ENCODE measurements at regions not wholly inside any gene's neighbourhood (a gene's known extent, or its start where the extent isn't known, plus 50 kb on each side); places are given as distances from the start of the nearest gene placed in this dataset.

GRCh38 chr2:16321256-16321655 lies 344.4 kb downstream of the CYRIA start:
- WGBS, 2 donors = 90 to 91% methylated on average over 9 of the region's 9 CpGs
- Histone ChIP-seq H3K4me3 (no peak overlapping the region), H3K9me3 (ENCODE audit: control insufficient read depth in 4 of 4, insufficient read depth in 3 of 4, low read length in 3 of 4) (no peaks in the 10 kb centered on the region), H3K27me3 (ENCODE audit: control insufficient read depth in 3 of 3, insufficient read depth in 3 of 3, low read length in 2 of 3) (no peaks in the 10 kb centered on the region), H3K9ac (ENCODE audit: insufficient read depth in 1 of 2, low read length in 2 of 2) (no peak overlapping the region), H3K27ac (ENCODE audit: low read depth in 1 of 2, low read length in 1 of 2) (no peak overlapping the region), H3K4me1 (ENCODE audit: control insufficient read depth in 5 of 5, insufficient read depth in 5 of 5, low read length in 5 of 5) (peaks cover 0 to 13% (median 0%) of the 10 kb centered on the region in 5 donors), H3K36me3 (ENCODE audit: control insufficient read depth in 4 of 4, insufficient read depth in 4 of 4, low read length in 4 of 4) (no peaks in the 10 kb centered on the region)
- TF ChIP-seq, protein P1, sequence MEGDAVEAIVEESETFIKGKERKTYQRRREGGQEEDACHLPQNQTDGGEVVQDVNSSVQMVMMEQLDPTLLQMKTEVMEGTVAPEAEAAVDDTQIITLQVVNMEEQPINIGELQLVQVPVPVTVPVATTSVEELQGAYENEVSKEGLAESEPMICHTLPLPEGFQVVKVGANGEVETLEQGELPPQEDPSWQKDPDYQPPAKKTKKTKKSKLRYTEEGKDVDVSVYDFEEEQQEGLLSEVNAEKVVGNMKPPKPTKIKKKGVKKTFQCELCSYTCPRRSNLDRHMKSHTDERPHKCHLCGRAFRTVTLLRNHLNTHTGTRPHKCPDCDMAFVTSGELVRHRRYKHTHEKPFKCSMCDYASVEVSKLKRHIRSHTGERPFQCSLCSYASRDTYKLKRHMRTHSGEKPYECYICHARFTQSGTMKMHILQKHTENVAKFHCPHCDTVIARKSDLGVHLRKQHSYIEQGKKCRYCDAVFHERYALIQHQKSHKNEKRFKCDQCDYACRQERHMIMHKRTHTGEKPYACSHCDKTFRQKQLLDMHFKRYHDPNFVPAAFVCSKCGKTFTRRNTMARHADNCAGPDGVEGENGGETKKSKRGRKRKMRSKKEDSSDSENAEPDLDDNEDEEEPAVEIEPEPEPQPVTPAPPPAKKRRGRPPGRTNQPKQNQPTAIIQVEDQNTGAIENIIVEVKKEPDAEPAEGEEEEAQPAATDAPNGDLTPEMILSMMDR (IDR thresholded peaks at IDR 0.05; ENCODE audit: control extremely low read depth, extremely low read depth) = no peak
- DNase-seq = no peak
- ATAC-seq (ENCODE audit: insufficient read depth, low FRiP score) = no peak

- peaks cover 0 to 13% (median 0%) of the 10 kb centered on the region in 5 donors for H3K4me1 ChIP-seq (ENCODE audit: control insufficient read depth in 5 of 5, insufficient read depth in 5 of 5, low read length in 5 of 5)
- H3K9me3 ChIP-seq (ENCODE audit: control insufficient read depth in 4 of 4, insufficient read depth in 3 of 4, low read length in 3 of 4) = no peaks in the 10 kb centered on the region
- H3K4me3 ChIP-seq = no peak overlapping the region
- WGBS, 2 donors = 91 to 93% methylated on average over 11 of the region's 11 CpGs
- no peak for DNase-seq
- TF ChIP-seq, protein P1 (IDR thresholded peaks at IDR 0.05; ENCODE audit: control extremely low read depth, extremely low read depth) = no peak
- no peak overlapping the region for H3K27ac ChIP-seq (ENCODE audit: low read depth in 1 of 2, low read length in 1 of 2)
- no peaks in the 10 kb centered on the region for H3K36me3 ChIP-seq (ENCODE audit: control insufficient read depth in 4 of 4, insufficient read depth in 4 of 4, low read length in 4 of 4)
- ATAC-seq (ENCODE audit: insufficient read depth, low FRiP score) = no peak
- no peaks in the 10 kb centered on the region for H3K27me3 ChIP-seq (ENCODE audit: control insufficient read depth in 3 of 3, insufficient read depth in 3 of 3, low read length in 2 of 3)
- H3K9ac ChIP-seq (ENCODE audit: insufficient read depth in 1 of 2, low read length in 2 of 2) = no peak overlapping the region
Observed at GRCh38 chr2:16320716-16321115, 344.9 kb downstream of the CYRIA start.

- no peak overlapping the region for H3K27ac ChIP-seq (ENCODE audit: low read depth in 1 of 2, low read length in 1 of 2)
- ATAC-seq (ENCODE audit: insufficient read depth, low FRiP score) = no peak
- H3K4me1 ChIP-seq (ENCODE audit: control insufficient read depth in 5 of 5, insufficient read depth in 5 of 5, low read length in 5 of 5) = peaks cover 0 to 13% (median 0%) of the 10 kb centered on the region in 5 donors
- TF ChIP-seq, protein P1 (IDR thresholded peaks at IDR 0.05; ENCODE audit: control extremely low read depth, extremely low read depth) = no peak
- no peaks in the 10 kb centered on the region for H3K9me3 ChIP-seq (ENCODE audit: control insufficient read depth in 4 of 4, insufficient read depth in 3 of 4, low read length in 3 of 4)
- no peaks in the 10 kb centered on the region for H3K27me3 ChIP-seq (ENCODE audit: control insufficient read depth in 3 of 3, insufficient read depth in 3 of 3, low read length in 2 of 3)
- 69 to 78% methylated on average over 12 of the region's 12 CpGs for WGBS, 2 donors
- H3K4me3 ChIP-seq = no peak overlapping the region
- no peak overlapping the region for H3K9ac ChIP-seq (ENCODE audit: insufficient read depth in 1 of 2, low read length in 2 of 2)
- DNase-seq = no peak
- H3K36me3 ChIP-seq (ENCODE audit: control insufficient read depth in 4 of 4, insufficient read depth in 4 of 4, low read length in 4 of 4) = no peaks in the 10 kb centered on the region
Observed at GRCh38 chr2:16319551-16320121, 346.0 kb downstream of the CYRIA start.
